K562 (cell line): ENCODE measurements at regions not wholly inside any gene's neighbourhood (a gene's known extent, or its start where the extent isn't known, plus 50 kb on each side); places are given as distances from the start of the nearest gene placed in this dataset.

ENCODE experiments used
- ATAC-seq: fragments of 200-7000 bp; cut with Tn5 transposase; 3 replicates; pipeline ENCODE4 v1.9.1; 2020; ENCODE audit warnings: moderate library complexity
- BruUV-seq: library from RNA; stranded (reverse); fragments of 400-500 nt; replicated peaks from 2 replicates; lab custom pipeline; 2021; lab: Mats Ljungman, UMichigan
- CTCF ChIA-PET: fragments of 300-600 bp; formaldehyde crosslinking; extraction: SDS; loops from one replicate; lab custom pipeline; 2021; ENCODE audit warnings: low intra/inter-chr PET ratio; lab: Yijun Ruan, JAX
- POLR2A ChIA-PET: fragments of 300-600, 350-650 bp; sonication (Branson Sonifier 250); formaldehyde crosslinking; extraction: SDS; loops from one replicate; lab custom pipeline; 2021; ENCODE audit warnings: antibody characterized with exemption, inconsistent platforms; lab: Yijun Ruan, JAX
- DNase-seq, 4 experiments: peaks; one replicate each; pipeline versions ENCODE4 v3.0.0 to v3.0.0-alpha.2; 2011 to 2018; ENCODE audit warnings: low spot score in 3 of 4, mixed read lengths in 3 of 4; ENCODE audit errors: extremely low read depth in 1 of 4
- FAIRE-seq: peaks from 2 replicates; lab custom pipeline; 2011; peaks lifted over from hg19 to GRCh38; lab: Jason Lieb, UNC
- H2AFZ ChIP-seq: 2 replicates; pipeline ENCODE4 v1.6.0; 2011; ENCODE audit warnings: low read depth, low read length, control low read depth, inconsistent platforms
- H3K27ac ChIP-seq: fragments of 200-600 bp; 3 replicates; pipeline ENCODE4 v1.8.0; 2011; ENCODE audit warnings: low read depth, mild to moderate bottlenecking, control low read depth, inconsistent platforms, low read length, moderate library complexity, mixed read lengths; ENCODE audit errors: extremely low read depth
- H3K27me3 ChIP-seq, 2 experiments: fragments of 300-600 bp in 1 of 2; 2 replicates in 1 of 2; 3 replicates in 1 of 2; pipeline versions ENCODE4 v1.6.0 to v1.8.0; 2011; ENCODE audit warnings: inconsistent platforms in 2 of 2, low read length in 2 of 2, mild to moderate bottlenecking in 1 of 2, mixed read lengths in 1 of 2, moderate library complexity in 1 of 2; ENCODE audit not compliant: control insufficient read depth in 2 of 2, insufficient read depth in 2 of 2
- H3K36me3 ChIP-seq: fragments of 300-600 bp; 3 replicates; pipeline ENCODE4 v1.8.0; 2011; ENCODE audit warnings: mild to moderate bottlenecking, low read length, inconsistent platforms; ENCODE audit not compliant: control insufficient read depth, insufficient read depth
- H3K4me1 ChIP-seq, 2 experiments: fragments of 200-600 bp in 1 of 2; replicated peaks in 1 of 2; 2 replicates in 1 of 2; 3 replicates in 1 of 2; pipeline versions ENCODE4 v1.5.1 to v1.8.0; 2011; ENCODE audit warnings: inconsistent platforms in 2 of 2, low read length in 2 of 2, mild to moderate bottlenecking in 1 of 2, mixed read lengths in 1 of 2, moderate library complexity in 1 of 2; ENCODE audit not compliant: control insufficient read depth in 2 of 2, insufficient read depth in 2 of 2
- H3K4me2 ChIP-seq: 2 replicates; pipeline ENCODE4 v1.6.1; 2011; ENCODE audit warnings: low read length, control low read depth, inconsistent platforms, mixed read lengths; ENCODE audit not compliant: insufficient read depth
- H3K4me3 ChIP-seq: fragments of 200-600 bp; sonication (generic), shearing (Covaris generic); 2 replicates; pipeline ENCODE4 v1.5.1; 2016; ENCODE audit warnings: control low read depth, inconsistent platforms
- H3K79me2 ChIP-seq: fragments of 200-600 bp; 3 replicates; pipeline ENCODE4 v1.8.0; 2011; ENCODE audit warnings: low read length, inconsistent platforms; ENCODE audit not compliant: control insufficient read depth, insufficient read depth
- H3K9ac ChIP-seq, 2 experiments: 2 replicates each; pipeline versions ENCODE4 v1.6.0 to v1.6.1; 2011; ENCODE audit warnings: low read depth in 2 of 2, low read length in 2 of 2, control low read depth in 1 of 2, inconsistent platforms in 1 of 2, mild to moderate bottlenecking in 1 of 2, mixed read lengths in 1 of 2; ENCODE audit not compliant: insufficient read depth in 1 of 2
- H3K9me1 ChIP-seq: one replicate; pipeline ENCODE4 v1.6.0; 2011; ENCODE audit warnings: inconsistent platforms, mild to moderate bottlenecking, low read length, moderate library complexity; ENCODE audit not compliant: control insufficient read depth, insufficient read depth
- H3K9me3 ChIP-seq: replicated peaks from 2 replicates; pipeline ENCODE4 v1.5.1; 2011; ENCODE audit warnings: low read depth, low read length, inconsistent platforms; ENCODE audit not compliant: control insufficient read depth, insufficient read depth
- H4K20me1 ChIP-seq: replicated peaks from 2 replicates; pipeline ENCODE4 v1.6.1; 2011; ENCODE audit warnings: low read length, inconsistent platforms, mixed read lengths; ENCODE audit not compliant: control insufficient read depth, insufficient read depth
- ATF6 ChIP-seq: sonication (generic); formaldehyde crosslinking; IDR thresholded peaks from 2 replicates; pipeline ENCODE4 v1.4.0; 2020; ENCODE audit warnings: mild to moderate bottlenecking, missing genetic modification reagents
- BMI1 ChIP-seq: fragments of 150-350 bp; IDR thresholded peaks from 2 replicates; pipeline ENCODE4 v1.6.1; 2014; ENCODE audit warnings: low read length
- HDAC3 ChIP-seq: fragments of 450-650 bp; IDR thresholded peaks from 2 replicates; pipeline ENCODE4 v1.6.1; 2018; ENCODE audit warnings: borderline replicate concordance, mild to moderate bottlenecking, moderate library complexity; ENCODE audit not compliant: partially characterized antibody
- SMARCA4 ChIP-seq: fragments of 450-650 bp; IDR thresholded peaks from 2 replicates; pipeline ENCODE4 v1.6.1; 2016
- SRSF7 ChIP-seq: fragments of 200-400 bp; formaldehyde crosslinking; optimal IDR thresholded peaks from 2 replicates; pipeline ENCODE3; 2017; ENCODE audit warnings: mild to moderate bottlenecking, low read depth, low read length
- TFE3 ChIP-seq: fragments of 450-650 bp; formaldehyde crosslinking; IDR thresholded peaks from 2 replicates; pipeline ENCODE4 v1.4.0; 2020; ENCODE audit warnings: mild to moderate bottlenecking, mixed read lengths
- ZC3H4 ChIP-seq: sonication (generic); formaldehyde crosslinking; IDR thresholded peaks from 2 replicates; pipeline ENCODE4 v1.9.0; 2021; ENCODE audit warnings: missing genetic modification reagents, borderline replicate concordance
- ZKSCAN3 ChIP-seq: fragments of 250-450 bp; sonication (Bioruptor Pico); IDR thresholded peaks from 2 replicates; pipeline ENCODE4 v1.4.0; 2020
- ZNF609 ChIP-seq: sonication (generic); formaldehyde crosslinking; IDR thresholded peaks from 2 replicates; pipeline ENCODE4 v1.8.1; 2023; ENCODE audit warnings: missing genetic modification reagents, mild to moderate bottlenecking, borderline replicate concordance
- ZNF695 ChIP-seq: fragments of 450-650 bp; formaldehyde crosslinking; IDR thresholded peaks from 2 replicates; pipeline ENCODE4 v1.4.0; 2020; ENCODE audit warnings: mild to moderate bottlenecking, moderate library complexity
- WGBS: fragments of 100-300 bp; shearing (Covaris generic); methylation state at CpG from one replicate; pipeline ENCODE4 v1.1.6; 2016; ENCODE audit warnings: low coverage, mixed read lengths; ENCODE audit not compliant: insufficient coverage; ENCODE audit errors: missing lambda C conversion rate; 5-methylcytosine and 5-hydroxymethylcytosine counted together
- in situ Hi-C: fragments of 300-500 bp; cut with MboI; formaldehyde crosslinking; loops from 4 replicates; pipeline ENCODE4 v1.15.0; 2018; ENCODE audit warnings: inconsistent platforms, mixed read lengths
- intact Hi-C: fragments of 100-400 bp; cut with micrococcal nuclease; formaldehyde crosslinking; loops from 2 replicates; pipeline ENCODE4 v1.14.2; 2022
- TF ChIP-seq, protein P1 (sequence below): fragments of 450-650 bp; formaldehyde crosslinking; IDR thresholded peaks from 2 replicates; pipeline ENCODE4 v1.4.0; 2020; ENCODE audit warnings: mild to moderate bottlenecking
- TF ChIP-seq, protein P2 (sequence below): fragments of 450-650 bp; IDR thresholded peaks from 2 replicates; pipeline ENCODE4 v1.7.0; 2016; ENCODE audit warnings: borderline replicate concordance

GRCh38 chr2:60341151-60341550 lies 212.3 kb downstream of the BCL11A start:
- no peaks in the 10 kb centered on the region for H3K27me3 ChIP-seq
- no peaks in the 10 kb centered on the region for H3K9me1 ChIP-seq
- intact Hi-C loops (no loop called here), in situ Hi-C loops (no loop called here)
- H3K4me2 ChIP-seq, result no peak overlapping the region
- H4K20me1 ChIP-seq, result no peaks in the 10 kb centered on the region
- H3K4me1 ChIP-seq, result no peaks in the 10 kb centered on the region
- H3K79me2 ChIP-seq, result no peaks in the 10 kb centered on the region
- no peak overlapping the region for H3K4me3 ChIP-seq
- ATAC-seq, result no peak
- FAIRE-seq, result no peak
- no peak overlapping the region for H2AFZ ChIP-seq
- no TSS peak for BruUV-seq
- DNase-seq, result no peak
- 0% methylated on average over 6 of the region's 7 CpGs for WGBS
- no peaks in the 10 kb centered on the region for H3K9me3 ChIP-seq
- H3K27ac ChIP-seq, result no peak overlapping the region
- ChIA-PET POLR2A (interaction anchor here (1.4 kb wide), 1 partner anchor 9 kb away, joined by 5 read pairs; no protein-coding TSS in a partner anchor), CTCF (no interaction called here)
- H3K36me3 ChIP-seq, result no peaks in the 10 kb centered on the region
- no peak overlapping the region for H3K9ac ChIP-seq
- TF ChIP-seq BMI1 (no peak), ZKSCAN3 (CRISPR knock-in tag) (no peak), SRSF7 (no peak), ZNF695 (CRISPR knock-in tag) (no peak), ATF6 (CRISPR knock-in tag) (no peak), HDAC3 (no peak), ZC3H4 (CRISPR knock-in tag) (no peak), ZNF609 (CRISPR knock-in tag) (no peak), TFE3 (CRISPR knock-in tag) (no peak), SMARCA4 (no peak)
- TF ChIP-seq, protein P1, sequence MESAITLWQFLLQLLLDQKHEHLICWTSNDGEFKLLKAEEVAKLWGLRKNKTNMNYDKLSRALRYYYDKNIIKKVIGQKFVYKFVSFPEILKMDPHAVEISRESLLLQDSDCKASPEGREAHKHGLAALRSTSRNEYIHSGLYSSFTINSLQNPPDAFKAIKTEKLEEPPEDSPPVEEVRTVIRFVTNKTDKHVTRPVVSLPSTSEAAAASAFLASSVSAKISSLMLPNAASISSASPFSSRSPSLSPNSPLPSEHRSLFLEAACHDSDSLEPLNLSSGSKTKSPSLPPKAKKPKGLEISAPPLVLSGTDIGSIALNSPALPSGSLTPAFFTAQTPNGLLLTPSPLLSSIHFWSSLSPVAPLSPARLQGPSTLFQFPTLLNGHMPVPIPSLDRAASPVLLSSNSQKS (CRISPR knock-in tag), result no peak
- TF ChIP-seq, protein P2, sequence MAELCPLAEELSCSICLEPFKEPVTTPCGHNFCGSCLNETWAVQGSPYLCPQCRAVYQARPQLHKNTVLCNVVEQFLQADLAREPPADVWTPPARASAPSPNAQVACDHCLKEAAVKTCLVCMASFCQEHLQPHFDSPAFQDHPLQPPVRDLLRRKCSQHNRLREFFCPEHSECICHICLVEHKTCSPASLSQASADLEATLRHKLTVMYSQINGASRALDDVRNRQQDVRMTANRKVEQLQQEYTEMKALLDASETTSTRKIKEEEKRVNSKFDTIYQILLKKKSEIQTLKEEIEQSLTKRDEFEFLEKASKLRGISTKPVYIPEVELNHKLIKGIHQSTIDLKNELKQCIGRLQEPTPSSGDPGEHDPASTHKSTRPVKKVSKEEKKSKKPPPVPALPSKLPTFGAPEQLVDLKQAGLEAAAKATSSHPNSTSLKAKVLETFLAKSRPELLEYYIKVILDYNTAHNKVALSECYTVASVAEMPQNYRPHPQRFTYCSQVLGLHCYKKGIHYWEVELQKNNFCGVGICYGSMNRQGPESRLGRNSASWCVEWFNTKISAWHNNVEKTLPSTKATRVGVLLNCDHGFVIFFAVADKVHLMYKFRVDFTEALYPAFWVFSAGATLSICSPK, result no peak
